HepG2 (cell line): ENCODE measurements at regions not wholly inside any gene's neighbourhood (a gene's known extent, or its start where the extent isn't known, plus 50 kb on each side); places are given as distances from the start of the nearest gene placed in this dataset.

ENCODE experiments used
- DNMT3B ChIP-seq: conservative IDR thresholded peaks from 2 replicates; pipeline ENCODE4 v1.6.1; 2016; ENCODE audit warnings: missing biosample characterization, control low read depth
- GATA4 ChIP-seq: sonication (generic); IDR thresholded peaks from 2 replicates; pipeline ENCODE4 v1.6.1; 2016; ENCODE audit warnings: antibody characterized with exemption, low read depth, borderline replicate concordance
- GFI1 ChIP-seq: sonication (generic); formaldehyde crosslinking; IDR thresholded peaks from 2 replicates; pipeline ENCODE4 v1.5.0; 2020; ENCODE audit warnings: missing genetic modification reagents, mild to moderate bottlenecking, borderline replicate concordance
- IRF2 ChIP-seq: IDR thresholded peaks from 2 replicates; pipeline ENCODE4 v1.6.1; 2018; ENCODE audit warnings: missing genetic modification reagents, missing compliant biosample characterization
- JUND ChIP-seq: sonication (generic); formaldehyde crosslinking; IDR thresholded peaks from 2 replicates; pipeline ENCODE4 v1.8.0; 2022; ENCODE audit warnings: mild to moderate bottlenecking, missing genetic modification reagents
- KAT8 ChIP-seq: IDR thresholded peaks from 2 replicates; pipeline ENCODE4 v1.6.1; 2016; ENCODE audit warnings: missing genetic modification reagents, missing compliant biosample characterization
- MIXL1 ChIP-seq: IDR thresholded peaks from 2 replicates; pipeline ENCODE4 v1.6.1; 2016
- PLRG1 ChIP-seq: fragments of 450-650 bp; conservative IDR thresholded peaks from 2 replicates; pipeline ENCODE4 v1.6.1; 2016
- POGZ ChIP-seq: sonication (generic); formaldehyde crosslinking; IDR thresholded peaks from 2 replicates; pipeline ENCODE4 v1.4.0; 2020; ENCODE audit warnings: mild to moderate bottlenecking, missing genetic modification reagents
- RXRA ChIP-seq: sonication (generic); formaldehyde crosslinking; IDR thresholded peaks from 2 replicates; pipeline ENCODE4 v1.5.1; 2020; ENCODE audit warnings: missing genetic modification reagents
- SAFB2 ChIP-seq: sonication (generic); formaldehyde crosslinking; IDR thresholded peaks from 2 replicates; pipeline ENCODE4 v1.5.1; 2020; ENCODE audit warnings: missing genetic modification reagents, low read depth, mild to moderate bottlenecking, borderline replicate concordance
- SMAD1 ChIP-seq: sonication (generic); formaldehyde crosslinking; IDR thresholded peaks from 2 replicates; pipeline ENCODE4 v1.4.0; 2020; ENCODE audit warnings: missing genetic modification reagents, low read depth, mild to moderate bottlenecking, borderline replicate concordance
- TEAD3 ChIP-seq: optimal IDR thresholded peaks from 2 replicates; pipeline ENCODE3; 2016; ENCODE audit warnings: borderline replicate concordance
- THAP11 ChIP-seq: IDR thresholded peaks from 2 replicates; pipeline ENCODE4 v1.6.1; 2016; ENCODE audit warnings: missing biosample characterization, missing genetic modification reagents
- ZNF251 ChIP-seq: sonication (generic); formaldehyde crosslinking; IDR thresholded peaks from 2 replicates; pipeline ENCODE4 v1.9.0; 2021; ENCODE audit warnings: mild to moderate bottlenecking, missing genetic modification reagents
- TF ChIP-seq, protein P1 (sequence below): sonication (generic); formaldehyde crosslinking; IDR thresholded peaks from 2 replicates; pipeline ENCODE4 v1.5.0; 2020; ENCODE audit warnings: mild to moderate bottlenecking, missing genetic modification reagents, borderline replicate concordance
- TF ChIP-seq, protein P2 (sequence below): sonication (generic); formaldehyde crosslinking; IDR thresholded peaks from 2 replicates; pipeline ENCODE4 v1.5.1; 2020; ENCODE audit warnings: mild to moderate bottlenecking, moderate library complexity, missing genetic modification reagents
- TF ChIP-seq, protein P3 (sequence below): IDR thresholded peaks from 2 replicates; pipeline ENCODE4 v1.6.1; 2012; ENCODE audit warnings: inconsistent platforms
- TF ChIP-seq, protein P4 (sequence below): sonication (generic); formaldehyde crosslinking; conservative IDR thresholded peaks from 2 replicates; pipeline ENCODE4 v1.4.0; 2020; ENCODE audit warnings: mild to moderate bottlenecking, missing genetic modification reagents, moderate library complexity
- TF ChIP-seq, protein P5 (sequence below): IDR thresholded peaks from 2 replicates; pipeline ENCODE4 v1.6.1; 2016; ENCODE audit warnings: missing genetic modification reagents, missing compliant biosample characterization

DNA sequence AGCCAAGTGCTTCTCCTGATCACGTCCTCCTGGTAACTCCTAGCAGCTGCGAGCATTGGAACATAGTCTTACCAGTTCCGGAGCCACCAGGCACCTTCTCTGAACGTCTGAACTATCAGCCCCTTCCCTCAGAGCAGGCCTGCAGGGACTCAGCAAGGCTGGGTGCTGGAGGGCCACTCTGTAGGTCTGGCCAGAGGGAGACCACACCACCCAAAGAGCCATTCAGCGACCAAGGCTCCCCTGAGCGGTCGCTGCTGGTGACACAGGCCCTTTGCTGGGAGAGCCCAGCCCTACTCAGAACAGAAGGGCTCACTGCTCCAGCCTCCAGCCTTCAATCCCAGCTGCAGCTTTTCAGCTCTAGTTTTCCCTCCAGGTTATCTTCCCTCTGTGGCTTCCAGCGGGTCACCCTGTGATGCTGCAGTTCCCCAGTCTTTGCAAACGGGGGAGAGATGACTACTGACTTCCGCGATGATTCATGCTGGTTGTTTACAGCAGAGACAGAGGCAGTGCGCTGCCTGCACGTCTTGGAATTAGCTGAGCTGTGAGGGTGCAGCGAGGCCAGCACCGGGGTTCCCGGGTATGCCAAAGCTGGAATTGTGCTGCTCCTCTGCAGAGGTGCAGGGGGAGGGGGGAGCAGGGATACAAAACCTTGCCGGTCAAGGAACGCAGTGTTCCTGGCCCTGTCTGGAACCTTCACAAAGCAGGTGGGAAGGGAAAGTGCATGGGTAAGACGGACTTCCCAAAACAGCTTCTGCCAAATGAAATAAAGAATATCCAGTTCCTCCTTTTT lies 161.4 kb downstream of the LY86 start (continued):
- peak; percentile 51; the same call in 1 of the 2 replicates for TF ChIP-seq KAT8 (CRISPR knock-in tag)
- no peak for TF ChIP-seq ZNF251
- TF ChIP-seq DNMT3B (CRISPR knock-in tag), result 0 out of 2 replicates have a peak, but pooled peaks have one; percentile 45
- TF ChIP-seq THAP11 (CRISPR knock-in tag), result peak; percentile 45; the same call in 1 of the 2 replicates
- peak; percentile 57; the same call in 1 of the 2 replicates for TF ChIP-seq POGZ (CRISPR knock-in tag)
- no peak for TF ChIP-seq GFI1
- TF ChIP-seq, protein P1, sequence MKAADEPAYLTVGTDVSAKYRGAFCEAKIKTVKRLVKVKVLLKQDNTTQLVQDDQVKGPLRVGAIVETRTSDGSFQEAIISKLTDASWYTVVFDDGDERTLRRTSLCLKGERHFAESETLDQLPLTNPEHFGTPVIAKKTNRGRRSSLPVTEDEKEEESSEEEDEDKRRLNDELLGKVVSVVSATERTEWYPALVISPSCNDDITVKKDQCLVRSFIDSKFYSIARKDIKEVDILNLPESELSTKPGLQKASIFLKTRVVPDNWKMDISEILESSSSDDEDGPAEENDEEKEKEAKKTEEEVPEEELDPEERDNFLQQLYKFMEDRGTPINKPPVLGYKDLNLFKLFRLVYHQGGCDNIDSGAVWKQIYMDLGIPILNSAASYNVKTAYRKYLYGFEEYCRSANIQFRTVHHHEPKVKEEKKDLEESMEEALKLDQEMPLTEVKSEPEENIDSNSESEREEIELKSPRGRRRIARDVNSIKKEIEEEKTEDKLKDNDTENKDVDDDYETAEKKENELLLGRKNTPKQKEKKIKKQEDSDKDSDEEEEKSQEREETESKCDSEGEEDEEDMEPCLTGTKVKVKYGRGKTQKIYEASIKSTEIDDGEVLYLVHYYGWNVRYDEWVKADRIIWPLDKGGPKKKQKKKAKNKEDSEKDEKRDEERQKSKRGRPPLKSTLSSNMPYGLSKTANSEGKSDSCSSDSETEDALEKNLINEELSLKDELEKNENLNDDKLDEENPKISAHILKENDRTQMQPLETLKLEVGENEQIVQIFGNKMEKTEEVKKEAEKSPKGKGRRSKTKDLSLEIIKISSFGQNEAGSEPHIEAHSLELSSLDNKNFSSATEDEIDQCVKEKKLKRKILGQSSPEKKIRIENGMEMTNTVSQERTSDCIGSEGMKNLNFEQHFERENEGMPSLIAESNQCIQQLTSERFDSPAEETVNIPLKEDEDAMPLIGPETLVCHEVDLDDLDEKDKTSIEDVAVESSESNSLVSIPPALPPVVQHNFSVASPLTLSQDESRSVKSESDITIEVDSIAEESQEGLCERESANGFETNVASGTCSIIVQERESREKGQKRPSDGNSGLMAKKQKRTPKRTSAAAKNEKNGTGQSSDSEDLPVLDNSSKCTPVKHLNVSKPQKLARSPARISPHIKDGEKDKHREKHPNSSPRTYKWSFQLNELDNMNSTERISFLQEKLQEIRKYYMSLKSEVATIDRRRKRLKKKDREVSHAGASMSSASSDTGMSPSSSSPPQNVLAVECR (CRISPR knock-in tag), result peak; percentile 48; the same call in 1 of the 2 replicates
- peak; percentile 43; the same call in 1 of the 2 replicates for TF ChIP-seq IRF2 (CRISPR knock-in tag)
- TF ChIP-seq, protein P2, sequence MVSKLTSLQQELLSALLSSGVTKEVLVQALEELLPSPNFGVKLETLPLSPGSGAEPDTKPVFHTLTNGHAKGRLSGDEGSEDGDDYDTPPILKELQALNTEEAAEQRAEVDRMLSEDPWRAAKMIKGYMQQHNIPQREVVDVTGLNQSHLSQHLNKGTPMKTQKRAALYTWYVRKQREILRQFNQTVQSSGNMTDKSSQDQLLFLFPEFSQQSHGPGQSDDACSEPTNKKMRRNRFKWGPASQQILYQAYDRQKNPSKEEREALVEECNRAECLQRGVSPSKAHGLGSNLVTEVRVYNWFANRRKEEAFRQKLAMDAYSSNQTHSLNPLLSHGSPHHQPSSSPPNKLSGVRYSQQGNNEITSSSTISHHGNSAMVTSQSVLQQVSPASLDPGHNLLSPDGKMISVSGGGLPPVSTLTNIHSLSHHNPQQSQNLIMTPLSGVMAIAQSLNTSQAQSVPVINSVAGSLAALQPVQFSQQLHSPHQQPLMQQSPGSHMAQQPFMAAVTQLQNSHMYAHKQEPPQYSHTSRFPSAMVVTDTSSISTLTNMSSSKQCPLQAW, result peak; percentile 72; the same call in 1 of the 2 replicates
- TF ChIP-seq, protein P3, sequence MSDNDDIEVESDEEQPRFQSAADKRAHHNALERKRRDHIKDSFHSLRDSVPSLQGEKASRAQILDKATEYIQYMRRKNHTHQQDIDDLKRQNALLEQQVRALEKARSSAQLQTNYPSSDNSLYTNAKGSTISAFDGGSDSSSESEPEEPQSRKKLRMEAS, result peak; percentile 42; the same call in 1 of the 2 replicates
- TF ChIP-seq GATA4, result no peak
- no peak for TF ChIP-seq SAFB2 (CRISPR knock-in tag)
- peak; percentile 89 for TF ChIP-seq JUND
- TF ChIP-seq, protein P4, sequence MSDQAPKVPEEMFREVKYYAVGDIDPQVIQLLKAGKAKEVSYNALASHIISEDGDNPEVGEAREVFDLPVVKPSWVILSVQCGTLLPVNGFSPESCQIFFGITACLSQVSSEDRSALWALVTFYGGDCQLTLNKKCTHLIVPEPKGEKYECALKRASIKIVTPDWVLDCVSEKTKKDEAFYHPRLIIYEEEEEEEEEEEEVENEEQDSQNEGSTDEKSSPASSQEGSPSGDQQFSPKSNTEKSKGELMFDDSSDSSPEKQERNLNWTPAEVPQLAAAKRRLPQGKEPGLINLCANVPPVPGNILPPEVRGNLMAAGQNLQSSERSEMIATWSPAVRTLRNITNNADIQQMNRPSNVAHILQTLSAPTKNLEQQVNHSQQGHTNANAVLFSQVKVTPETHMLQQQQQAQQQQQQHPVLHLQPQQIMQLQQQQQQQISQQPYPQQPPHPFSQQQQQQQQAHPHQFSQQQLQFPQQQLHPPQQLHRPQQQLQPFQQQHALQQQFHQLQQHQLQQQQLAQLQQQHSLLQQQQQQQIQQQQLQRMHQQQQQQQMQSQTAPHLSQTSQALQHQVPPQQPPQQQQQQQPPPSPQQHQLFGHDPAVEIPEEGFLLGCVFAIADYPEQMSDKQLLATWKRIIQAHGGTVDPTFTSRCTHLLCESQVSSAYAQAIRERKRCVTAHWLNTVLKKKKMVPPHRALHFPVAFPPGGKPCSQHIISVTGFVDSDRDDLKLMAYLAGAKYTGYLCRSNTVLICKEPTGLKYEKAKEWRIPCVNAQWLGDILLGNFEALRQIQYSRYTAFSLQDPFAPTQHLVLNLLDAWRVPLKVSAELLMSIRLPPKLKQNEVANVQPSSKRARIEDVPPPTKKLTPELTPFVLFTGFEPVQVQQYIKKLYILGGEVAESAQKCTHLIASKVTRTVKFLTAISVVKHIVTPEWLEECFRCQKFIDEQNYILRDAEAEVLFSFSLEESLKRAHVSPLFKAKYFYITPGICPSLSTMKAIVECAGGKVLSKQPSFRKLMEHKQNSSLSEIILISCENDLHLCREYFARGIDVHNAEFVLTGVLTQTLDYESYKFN (CRISPR knock-in tag), result peak; percentile 52; the same call in 1 of the 2 replicates
- peak; percentile 55 for TF ChIP-seq TEAD3
- 0 out of 2 replicates have a peak, but pooled peaks have one; percentile 35 for TF ChIP-seq MIXL1 (CRISPR knock-in tag)
- TF ChIP-seq, protein P5, sequence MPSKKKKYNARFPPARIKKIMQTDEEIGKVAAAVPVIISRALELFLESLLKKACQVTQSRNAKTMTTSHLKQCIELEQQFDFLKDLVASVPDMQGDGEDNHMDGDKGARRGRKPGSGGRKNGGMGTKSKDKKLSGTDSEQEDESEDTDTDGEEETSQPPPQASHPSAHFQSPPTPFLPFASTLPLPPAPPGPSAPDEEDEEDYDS (CRISPR knock-in tag), result peak; percentile 38; the same call in 1 of the 2 replicates
- no peak; the same call in 1 of the 2 replicates for TF ChIP-seq RXRA (CRISPR knock-in tag)
- no peak for TF ChIP-seq SMAD1
- TF ChIP-seq PLRG1, result no peak
